Breast epithelium (tissue), 4 donors: ENCODE measurements at regions not wholly inside any gene's neighbourhood (a gene's known extent, or its start where the extent isn't known, plus 50 kb on each side); places are given as distances from the start of the nearest gene placed in this dataset.

Source experiments
- DNase-seq, 2 donors: peaks; one replicate each; pipeline ENCODE4 v3.0.0-alpha.2; 2019; ENCODE audit warnings: low spot score in 2 of 2
- H3K27ac ChIP-seq, 2 donors: fragments of 200-600 bp; sonication (generic) in 1 of 2; one replicate each; pipeline ENCODE4 v1.5.1; 2016 to 2019; ENCODE audit warnings: mild to moderate bottlenecking in 1 of 2
- H3K27me3 ChIP-seq, 2 donors: fragments of 200-600 bp; sonication (generic) in 1 of 2; one replicate each; pipeline versions ENCODE4 v1.5.1 to v1.6.0; 2017 to 2019; ENCODE audit warnings: control low read depth in 1 of 2, mild to moderate bottlenecking in 1 of 2
- H3K36me3 ChIP-seq: fragments of 200-600 bp; one replicate; pipeline ENCODE4 v1.5.1; 2019
- H3K4me1 ChIP-seq, 2 donors: fragments of 200-600 bp; sonication (generic); one replicate each; pipeline ENCODE4 v1.5.1; 2016 to 2019; ENCODE audit warnings: control low read depth in 1 of 2
- H3K4me3 ChIP-seq, 3 donors: fragments of 200-600 bp; sonication (generic); 1 replicate in 2 of 3; 2 replicates in 1 of 3; pipeline ENCODE4 v1.5.1; 2016 to 2019; ENCODE audit warnings: mild to moderate bottlenecking in 3 of 3, moderate library complexity in 2 of 3
- H3K9me3 ChIP-seq, 2 donors: fragments of 200-600 bp; sonication (generic) in 1 of 2; one replicate each; pipeline ENCODE4 v1.5.1; 2016 to 2019; ENCODE audit warnings: control low read depth in 1 of 2
- POLR2A ChIP-seq: fragments of 450-650 bp; IDR thresholded peaks from one replicate; pipeline ENCODE4 v1.6.1; 2016; ENCODE audit warnings: antibody characterized with exemption, mild to moderate bottlenecking, moderate library complexity
- POLR2AphosphoS5 ChIP-seq, 3 donors: sonication (generic); formaldehyde crosslinking; IDR thresholded peaks; one replicate each; pipeline ENCODE4 v1.6.1; 2017; ENCODE audit warnings: antibody characterized with exemption in 3 of 3
- intact Hi-C: fragments of 100-400 bp; cut with DNase I; formaldehyde crosslinking; loops from one replicate; pipeline ENCODE4 v1.15.1; 2023; ENCODE audit warnings: low total_unique reads
- TF ChIP-seq, protein P1 (sequence below), 3 donors: fragments of 450-650 bp; IDR thresholded peaks; one replicate each; pipeline ENCODE4 v1.5.1; 2016 to 2017; ENCODE audit warnings: antibody characterized with exemption in 3 of 3, mild to moderate bottlenecking in 3 of 3, moderate library complexity in 3 of 3

DNA sequence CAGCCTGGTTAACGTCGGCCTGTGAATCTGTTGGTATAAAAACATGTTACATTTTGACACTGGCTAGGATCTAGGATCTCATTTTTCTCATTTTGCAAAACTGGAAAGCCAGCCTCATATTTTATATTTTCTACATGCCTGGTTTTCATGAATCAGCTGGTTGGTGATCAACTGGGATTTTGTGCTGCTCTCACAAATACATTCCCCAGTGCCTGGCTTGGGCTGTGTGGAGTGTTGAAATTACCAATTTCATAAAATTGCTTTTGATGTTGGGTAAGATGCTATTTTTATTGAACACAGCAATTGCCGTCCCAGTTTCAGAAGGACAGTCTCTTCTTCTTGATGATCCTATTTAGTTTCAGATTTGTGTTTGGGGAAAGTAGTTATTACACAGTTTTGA, 604.3 kb downstream of the TAFA4 start:
- no peaks in the 10 kb centered on the region for H3K36me3 ChIP-seq
- intact Hi-C loops = no loop called here
- no peaks in the 10 kb centered on the region for H3K4me1 ChIP-seq
- H3K4me3 ChIP-seq = no peak overlapping the region
- H3K27me3 ChIP-seq = no peaks in the 10 kb centered on the region
- no peaks in the 10 kb centered on the region for H3K9me3 ChIP-seq
- TF ChIP-seq POLR2AphosphoS5 (IDR thresholded peaks at IDR 0.05) (no peak), POLR2A (no peak)
- TF ChIP-seq, protein P1, sequence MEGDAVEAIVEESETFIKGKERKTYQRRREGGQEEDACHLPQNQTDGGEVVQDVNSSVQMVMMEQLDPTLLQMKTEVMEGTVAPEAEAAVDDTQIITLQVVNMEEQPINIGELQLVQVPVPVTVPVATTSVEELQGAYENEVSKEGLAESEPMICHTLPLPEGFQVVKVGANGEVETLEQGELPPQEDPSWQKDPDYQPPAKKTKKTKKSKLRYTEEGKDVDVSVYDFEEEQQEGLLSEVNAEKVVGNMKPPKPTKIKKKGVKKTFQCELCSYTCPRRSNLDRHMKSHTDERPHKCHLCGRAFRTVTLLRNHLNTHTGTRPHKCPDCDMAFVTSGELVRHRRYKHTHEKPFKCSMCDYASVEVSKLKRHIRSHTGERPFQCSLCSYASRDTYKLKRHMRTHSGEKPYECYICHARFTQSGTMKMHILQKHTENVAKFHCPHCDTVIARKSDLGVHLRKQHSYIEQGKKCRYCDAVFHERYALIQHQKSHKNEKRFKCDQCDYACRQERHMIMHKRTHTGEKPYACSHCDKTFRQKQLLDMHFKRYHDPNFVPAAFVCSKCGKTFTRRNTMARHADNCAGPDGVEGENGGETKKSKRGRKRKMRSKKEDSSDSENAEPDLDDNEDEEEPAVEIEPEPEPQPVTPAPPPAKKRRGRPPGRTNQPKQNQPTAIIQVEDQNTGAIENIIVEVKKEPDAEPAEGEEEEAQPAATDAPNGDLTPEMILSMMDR (IDR thresholded peaks at IDR 0.05) = no peak
- DNase-seq = no peak
- H3K27ac ChIP-seq = no peak overlapping the region

DNA sequence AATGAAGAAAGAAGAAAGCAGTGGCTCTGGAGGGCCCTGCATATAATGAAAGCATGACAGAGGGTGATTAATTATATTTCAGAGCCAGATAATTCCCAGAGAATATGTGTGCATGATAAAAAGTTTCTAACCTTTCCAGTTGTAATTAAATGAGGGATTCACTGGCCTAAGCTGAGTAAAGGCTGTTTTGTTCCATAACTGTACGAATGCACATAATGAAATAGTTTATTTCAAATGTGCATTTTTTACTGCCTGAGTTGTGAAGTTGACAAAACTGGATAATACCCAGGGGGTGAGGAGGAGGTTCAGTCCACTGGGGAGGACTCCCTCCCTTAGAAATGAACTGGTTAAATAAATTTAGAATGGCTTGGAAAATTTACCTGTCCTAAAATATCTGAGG, 616.4 kb downstream of the TAFA4 start:
- H3K27me3 ChIP-seq = no peaks in the 10 kb centered on the region
- H3K27ac ChIP-seq = no peak overlapping the region
- H3K4me1 ChIP-seq = no peaks in the 10 kb centered on the region
- no peak for DNase-seq
- intact Hi-C loops = loop anchor here (2.0 kb wide), 1 partner anchor 13 kb away; no protein-coding TSS in a partner anchor
- no peak overlapping the region for H3K4me3 ChIP-seq
- H3K36me3 ChIP-seq = no peaks in the 10 kb centered on the region
- TF ChIP-seq, protein P1 (IDR thresholded peaks at IDR 0.05) = no peak
- TF ChIP-seq POLR2AphosphoS5 (IDR thresholded peaks at IDR 0.05) (no peak), POLR2A (no peak)
- peaks cover 3 to 13% of the 10 kb centered on the region in 2 donors for H3K9me3 ChIP-seq

DNA sequence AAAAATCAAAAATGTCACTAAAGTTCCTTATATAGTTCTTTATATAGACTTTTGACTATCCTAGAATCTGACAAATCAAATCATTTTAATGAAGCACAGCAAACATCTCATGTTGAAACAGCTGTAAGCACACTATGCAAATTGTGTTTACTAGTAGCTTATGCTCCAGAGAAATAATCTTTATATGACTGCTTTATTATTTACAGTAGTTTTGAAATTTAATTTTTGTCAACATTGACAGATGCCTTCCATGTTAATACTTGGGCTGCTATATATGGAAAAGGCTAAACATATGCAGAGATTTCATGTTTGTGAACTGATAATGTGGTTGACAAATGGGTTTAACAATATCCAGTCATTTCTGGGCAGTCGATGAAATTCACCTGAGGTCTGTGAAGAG, 616.8 kb downstream of the TAFA4 start:
- no peak overlapping the region for H3K4me3 ChIP-seq
- no peak for DNase-seq
- intact Hi-C loops = no loop called here
- H3K27me3 ChIP-seq = no peaks in the 10 kb centered on the region
- no peaks in the 10 kb centered on the region for H3K36me3 ChIP-seq
- H3K4me1 ChIP-seq = no peaks in the 10 kb centered on the region
- TF ChIP-seq, protein P1 (IDR thresholded peaks at IDR 0.05) = no peak
- TF ChIP-seq POLR2AphosphoS5 (IDR thresholded peaks at IDR 0.05) = no peak
- no peak overlapping the region for H3K27ac ChIP-seq
- H3K9me3 ChIP-seq = peaks cover 3 to 13% of the 10 kb centered on the region in 2 donors

DNA sequence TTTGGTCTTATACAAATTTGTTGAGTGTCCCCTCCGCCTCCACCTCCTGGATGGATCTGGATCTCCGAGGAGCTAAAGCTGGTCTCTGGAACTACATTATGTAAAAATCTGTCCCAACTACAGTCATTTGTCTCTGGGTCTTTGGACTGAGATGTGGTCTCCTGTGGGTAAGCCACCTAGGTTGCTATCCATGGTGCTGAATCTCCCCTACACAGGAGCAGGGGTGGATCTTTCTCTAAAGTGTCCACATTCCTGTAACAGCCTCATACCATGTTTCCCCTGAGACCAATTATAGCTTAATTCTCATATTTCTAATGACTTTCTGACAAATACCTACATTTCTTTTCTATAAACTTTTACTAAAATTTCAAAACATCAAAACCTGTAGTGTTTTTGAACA, 625.8 kb downstream of the TAFA4 start:
- peaks cover 0 to 2% of the 10 kb centered on the region in 2 donors for H3K9me3 ChIP-seq
- no peaks in the 10 kb centered on the region for H3K27me3 ChIP-seq
- TF ChIP-seq POLR2AphosphoS5 (IDR thresholded peaks at IDR 0.05) = no peak
- TF ChIP-seq, protein P1 (IDR thresholded peaks at IDR 0.05) = no peak
- no peak for TF ChIP-seq POLR2A
- H3K36me3 ChIP-seq = no peaks in the 10 kb centered on the region
- no peak overlapping the region for H3K27ac ChIP-seq
- H3K4me1 ChIP-seq = no peaks in the 10 kb centered on the region
- intact Hi-C loops = no loop called here
- DNase-seq = no peak
- H3K4me3 ChIP-seq = no peak overlapping the region

DNA sequence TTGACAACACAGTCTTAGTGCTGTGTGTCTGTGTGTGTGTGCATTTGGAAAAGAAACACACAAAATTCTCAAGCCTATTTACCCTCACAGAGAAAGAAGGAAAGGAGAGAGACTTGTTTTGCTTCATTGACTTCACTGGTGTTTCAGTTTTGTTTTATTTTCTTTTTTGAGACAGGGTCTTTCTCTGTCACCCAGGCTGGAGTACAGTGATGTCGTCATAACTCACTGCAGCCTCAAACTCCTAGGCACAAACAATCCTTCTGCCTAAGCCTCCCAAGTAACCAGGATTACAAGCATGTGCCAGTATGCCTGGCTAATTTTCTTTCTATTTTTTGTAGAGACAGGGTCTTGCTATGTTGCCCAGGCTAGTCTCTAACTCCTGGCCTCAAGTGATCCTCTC, 636.9 kb downstream of the TAFA4 start:
- Histone ChIP-seq H3K4me1 (no peaks in the 10 kb centered on the region), H3K27ac (no peak overlapping the region), H3K36me3 (no peaks in the 10 kb centered on the region), H3K27me3 (no peaks in the 10 kb centered on the region), H3K9me3 (peaks cover 0 to 3% of the 10 kb centered on the region in 2 donors), H3K4me3 (no peak overlapping the region)
- TF ChIP-seq POLR2AphosphoS5 (IDR thresholded peaks at IDR 0.05) (no peak), POLR2A (no peak)
- TF ChIP-seq, protein P1 (IDR thresholded peaks at IDR 0.05) = no peak
- intact Hi-C loops = no loop called here
- DNase-seq = no peak
